ENCODE measurements at regions not wholly inside any gene's neighbourhood (a gene's known extent, or its start where the extent isn't known, plus 50 kb on each side); places are given as distances from the start of the nearest gene placed in this dataset.

- TF ChIP-seq CTCF (IDR thresholded peaks at IDR 0.05) = no peak
- TF ChIP-seq ZFX (IDR thresholded peaks at IDR 0.05; ENCODE audit: borderline replicate concordance) = no peak
Measured at GRCh38 chr7:49093218-49093617, 168.9 kb downstream of the CDC14C start.

Measured in 22Rv1 (cell line).